PC-3 (cell line): ENCODE measurements at regions not wholly inside any gene's neighbourhood (a gene's known extent, or its start where the extent isn't known, plus 50 kb on each side); places are given as distances from the start of the nearest gene placed in this dataset.

Source experiments
- EZH2 ChIP-seq: fragments of 300-600 bp; sonication (generic); IDR thresholded peaks from one replicate; pipeline ENCODE4 v1.6.1; 2017; ENCODE audit warnings: antibody characterized with exemption, mild to moderate bottlenecking, low read length; ENCODE audit not compliant: unreplicated experiment
- TF ChIP-seq, protein P1 (sequence below): fragments of 300-600 bp; sonication (generic); conservative IDR thresholded peaks from 2 replicates; pipeline ENCODE4 v1.5.1; 2017; ENCODE audit warnings: antibody characterized with exemption, low read depth, mild to moderate bottlenecking, low read length

- TF ChIP-seq, protein P1, sequence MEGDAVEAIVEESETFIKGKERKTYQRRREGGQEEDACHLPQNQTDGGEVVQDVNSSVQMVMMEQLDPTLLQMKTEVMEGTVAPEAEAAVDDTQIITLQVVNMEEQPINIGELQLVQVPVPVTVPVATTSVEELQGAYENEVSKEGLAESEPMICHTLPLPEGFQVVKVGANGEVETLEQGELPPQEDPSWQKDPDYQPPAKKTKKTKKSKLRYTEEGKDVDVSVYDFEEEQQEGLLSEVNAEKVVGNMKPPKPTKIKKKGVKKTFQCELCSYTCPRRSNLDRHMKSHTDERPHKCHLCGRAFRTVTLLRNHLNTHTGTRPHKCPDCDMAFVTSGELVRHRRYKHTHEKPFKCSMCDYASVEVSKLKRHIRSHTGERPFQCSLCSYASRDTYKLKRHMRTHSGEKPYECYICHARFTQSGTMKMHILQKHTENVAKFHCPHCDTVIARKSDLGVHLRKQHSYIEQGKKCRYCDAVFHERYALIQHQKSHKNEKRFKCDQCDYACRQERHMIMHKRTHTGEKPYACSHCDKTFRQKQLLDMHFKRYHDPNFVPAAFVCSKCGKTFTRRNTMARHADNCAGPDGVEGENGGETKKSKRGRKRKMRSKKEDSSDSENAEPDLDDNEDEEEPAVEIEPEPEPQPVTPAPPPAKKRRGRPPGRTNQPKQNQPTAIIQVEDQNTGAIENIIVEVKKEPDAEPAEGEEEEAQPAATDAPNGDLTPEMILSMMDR = no peak
- no peak for TF ChIP-seq EZH2
Observed at GRCh38 chr11:112377946-112378345, 117.3 kb upstream of the PLET1 start.
